Adrenal gland (tissue), 5 donors: ENCODE measurements at regions not wholly inside any gene's neighbourhood (a gene's known extent, or its start where the extent isn't known, plus 50 kb on each side); places are given as distances from the start of the nearest gene placed in this dataset.

Source experiments
- CTCF ChIP-seq, 6 experiments: fragments of 450-650 bp in 4 of 6; fragments of 200-600 bp in 2 of 6; sonication (generic) in 1 of 6; IDR thresholded peaks; 1 replicate in 5 of 6; 2 replicates in 1 of 6; pipeline versions ENCODE4 v1.5.1 to v1.8.0; 2016 to 2021; ENCODE audit warnings: antibody characterized with exemption in 6 of 6, mild to moderate bottlenecking in 2 of 6, moderate library complexity in 1 of 6
- POLR2A ChIP-seq, 2 donors: fragments of 450-650 bp; IDR thresholded peaks; one replicate each; pipeline ENCODE4 v1.6.1; 2017; ENCODE audit warnings: antibody characterized with exemption in 2 of 2, mild to moderate bottlenecking in 2 of 2, moderate library complexity in 1 of 2
- donor health status: DM: no; HTN: no; CAD: no.

- no peak for TF ChIP-seq CTCF (IDR thresholded peaks at IDR 0.05)
- no peak for TF ChIP-seq POLR2A (IDR thresholded peaks at IDR 0.05)
Observed at GRCh38 chrX:40895246-40895645, 159.9 kb upstream of the MED14 start.
